Trophoblast cell (in vitro differentiated cells and primary cell): ENCODE measurements at regions not wholly inside any gene's neighbourhood (a gene's known extent, or its start where the extent isn't known, plus 50 kb on each side); places are given as distances from the start of the nearest gene placed in this dataset.

Source experiments
- DNase-seq, 2 donors: peaks; one replicate each; pipeline ENCODE4 v3.0.0-alpha.2; 2016
- H2AFZ ChIP-seq: 2 replicates; pipeline ENCODE4 v1.6.1; 2013; ENCODE audit warnings: low read length, moderate library complexity, mild to moderate bottlenecking; ENCODE audit not compliant: insufficient read depth, poor library complexity
- H2AK5ac ChIP-seq: 2 replicates; pipeline ENCODE4 v1.6.1; 2013; ENCODE audit warnings: mild to moderate bottlenecking, low read length
- H2BK120ac ChIP-seq: 2 replicates; pipeline ENCODE4 v1.6.1; 2013; ENCODE audit warnings: low read length, mild to moderate bottlenecking, moderate library complexity; ENCODE audit not compliant: insufficient read depth, poor library complexity
- H2BK12ac ChIP-seq: 2 replicates; pipeline ENCODE4 v1.6.1; 2013; ENCODE audit warnings: mild to moderate bottlenecking, low read length, moderate library complexity
- H2BK5ac ChIP-seq: 2 replicates; pipeline ENCODE4 v1.6.1; 2013; ENCODE audit warnings: low read length, low read depth, moderate library complexity, mild to moderate bottlenecking; ENCODE audit not compliant: poor library complexity
- H3K14ac ChIP-seq: 2 replicates; pipeline ENCODE4 v1.6.1; 2013; ENCODE audit warnings: mild to moderate bottlenecking, low read length
- H3K18ac ChIP-seq: 2 replicates; pipeline ENCODE4 v1.6.1; 2013; ENCODE audit warnings: mild to moderate bottlenecking, low read length
- H3K23ac ChIP-seq: 2 replicates; pipeline ENCODE4 v1.6.1; 2013; ENCODE audit warnings: low read length
- H3K27ac ChIP-seq: 2 replicates; pipeline ENCODE4 v1.5.1; 2013; ENCODE audit warnings: low read depth, mild to moderate bottlenecking, inconsistent platforms, low read length, moderate library complexity
- H3K27me3 ChIP-seq: 2 replicates; pipeline ENCODE4 v1.6.1; 2013; ENCODE audit warnings: inconsistent platforms, mild to moderate bottlenecking, low read length, moderate library complexity; ENCODE audit not compliant: insufficient read depth
- H3K36me3 ChIP-seq, 2 experiments: 1 replicate in 1 of 2; 2 replicates in 1 of 2; pipeline ENCODE4 v1.6.1; 2013; ENCODE audit warnings: low read length in 2 of 2, mild to moderate bottlenecking in 2 of 2, moderate library complexity in 1 of 2; ENCODE audit not compliant: insufficient read depth in 2 of 2, control insufficient read depth in 1 of 2
- H3K4ac ChIP-seq: 2 replicates; pipeline ENCODE4 v1.6.1; 2013; ENCODE audit warnings: low read depth, mild to moderate bottlenecking, low read length, moderate library complexity
- H3K4me1 ChIP-seq, 2 experiments: 1 replicate in 1 of 2; 2 replicates in 1 of 2; pipeline ENCODE4 v1.6.1; 2013; ENCODE audit warnings: low read length in 2 of 2, mild to moderate bottlenecking in 2 of 2, moderate library complexity in 1 of 2; ENCODE audit not compliant: insufficient read depth in 2 of 2, control insufficient read depth in 1 of 2
- H3K4me2 ChIP-seq: 2 replicates; pipeline ENCODE4 v1.6.1; 2013; ENCODE audit warnings: inconsistent platforms, mild to moderate bottlenecking, low read length, moderate library complexity
- H3K4me3 ChIP-seq: 2 replicates; pipeline ENCODE4 v1.5.1; 2013; ENCODE audit warnings: mild to moderate bottlenecking, low read depth, low read length, inconsistent platforms
- H3K79me1 ChIP-seq: one replicate; pipeline ENCODE4 v1.6.1; 2013; ENCODE audit warnings: low read length
- H3K79me2 ChIP-seq: 2 replicates; pipeline ENCODE4 v1.6.1; 2013; ENCODE audit warnings: low read length, mild to moderate bottlenecking; ENCODE audit not compliant: control insufficient read depth, insufficient read depth, poor library complexity
- H3K9ac ChIP-seq: 2 replicates; pipeline ENCODE4 v1.6.1; 2013; ENCODE audit warnings: mild to moderate bottlenecking, low read length
- H3K9me3 ChIP-seq: 2 replicates; pipeline ENCODE4 v1.6.1; 2013; ENCODE audit warnings: low read depth, mild to moderate bottlenecking, control low read depth, inconsistent platforms, low read length; ENCODE audit not compliant: insufficient read depth
- H4K12ac ChIP-seq: 2 replicates; pipeline ENCODE4 v1.6.1; 2013; ENCODE audit warnings: low read depth, mild to moderate bottlenecking, low read length, moderate library complexity
- H4K8ac ChIP-seq: 2 replicates; pipeline ENCODE4 v1.6.1; 2013; ENCODE audit warnings: low read depth, mild to moderate bottlenecking, low read length, moderate library complexity
- H4K91ac ChIP-seq: one replicate; pipeline ENCODE4 v1.6.1; 2013; ENCODE audit warnings: low read depth, mild to moderate bottlenecking, low read length, moderate library complexity
- WGBS: extraction: QIAGEN DNeasy Blood & Tissue Kit; methylation state at CpG from one replicate; pipeline ENCODE4 v1.1.7; 2013; ENCODE audit warnings: missing lambda C conversion rate; ENCODE audit not compliant: insufficient read length, insufficient coverage; ENCODE audit errors: extremely low coverage; 5-methylcytosine and 5-hydroxymethylcytosine counted together

- no peak overlapping the region for H2AFZ ChIP-seq
- no peak overlapping the region for H3K27ac ChIP-seq
- H3K4me3 ChIP-seq: no peak overlapping the region
- no peak overlapping the region for H3K4ac ChIP-seq
- H3K9me3 ChIP-seq: no peaks in the 10 kb centered on the region
- no peak overlapping the region for H3K4me2 ChIP-seq
- H3K23ac ChIP-seq: no peak overlapping the region
- H3K79me2 ChIP-seq: peaks cover 2% of the 10 kb centered on the region
- H3K18ac ChIP-seq: no peak overlapping the region
- H3K14ac ChIP-seq: no peak overlapping the region
- H2AK5ac ChIP-seq: no peak overlapping the region
- H3K9ac ChIP-seq: no peak overlapping the region
- H2BK5ac ChIP-seq: no peak overlapping the region
- DNase-seq: no peak
- no peaks in the 10 kb centered on the region for H3K36me3 ChIP-seq
- no peaks in the 10 kb centered on the region for H3K4me1 ChIP-seq
- H4K12ac ChIP-seq: no peak overlapping the region
- WGBS: no CpG with 5 or more reads among the region's 3 CpGs
- no peak overlapping the region for H2BK12ac ChIP-seq
- H3K27me3 ChIP-seq: no peaks in the 10 kb centered on the region
- no peak overlapping the region for H4K91ac ChIP-seq
- no peak overlapping the region for H2BK120ac ChIP-seq
- H3K79me1 ChIP-seq: peaks cover 3% of the 10 kb centered on the region
- no peak overlapping the region for H4K8ac ChIP-seq
These were observed 98.2 kb upstream of the STK39 start for GRCh38 chr2:168345601-168346000.

GRCh38 chr2:168346725-168347477, 99.5 kb upstream of the STK39 start:
- no peak overlapping the region for H2AK5ac ChIP-seq
- WGBS: no CpG with 5 or more reads among the region's 13 CpGs

GRCh38 chr2:168348076-168348475, 100.7 kb upstream of the STK39 start:
- H2AK5ac ChIP-seq: no peak overlapping the region
- H4K12ac ChIP-seq: no peak overlapping the region
- H3K4me2 ChIP-seq: no peak overlapping the region
- no peak overlapping the region for H3K27ac ChIP-seq
- no peaks in the 10 kb centered on the region for H3K4me1 ChIP-seq
- no peaks in the 10 kb centered on the region for H3K27me3 ChIP-seq
- H2AFZ ChIP-seq: no peak overlapping the region
- no peak overlapping the region for H3K4ac ChIP-seq
- H2BK120ac ChIP-seq: no peak overlapping the region
- H2BK12ac ChIP-seq: no peak overlapping the region
- H2BK5ac ChIP-seq: no peak overlapping the region
- no peaks in the 10 kb centered on the region for H3K36me3 ChIP-seq
- H3K79me2 ChIP-seq: peaks cover 2% of the 10 kb centered on the region
- no peak overlapping the region for H3K14ac ChIP-seq
- peaks cover 3% of the 10 kb centered on the region for H3K79me1 ChIP-seq
- DNase-seq: peak; percentile 21 to 45
- H3K9me3 ChIP-seq: no peaks in the 10 kb centered on the region
- no peak overlapping the region for H4K91ac ChIP-seq
- H4K8ac ChIP-seq: no peak overlapping the region
- H3K9ac ChIP-seq: no peak overlapping the region
- H3K23ac ChIP-seq: no peak overlapping the region
- no peak overlapping the region for H3K18ac ChIP-seq
- no peak overlapping the region for H3K4me3 ChIP-seq
- no CpG with 5 or more reads among the region's 2 CpGs for WGBS

More at GRCh38 chr2:168346725-168347477, 99.5 kb upstream of the STK39 start:
- H3K27ac ChIP-seq: no peak overlapping the region
- peak overlapping the region; percentile 87 for H4K8ac ChIP-seq
- H3K4me2 ChIP-seq: peak overlapping the region; percentile 69
- no peaks in the 10 kb centered on the region for H3K9me3 ChIP-seq
- no peak overlapping the region for H3K23ac ChIP-seq
- peak overlapping the region; percentile 77 for H2BK12ac ChIP-seq
- H3K79me2 ChIP-seq: peaks cover 2% of the 10 kb centered on the region
- no peaks in the 10 kb centered on the region for H3K36me3 ChIP-seq
- H3K79me1 ChIP-seq: peaks cover 3% of the 10 kb centered on the region
- peak overlapping the region; percentile 78 for H2BK5ac ChIP-seq
- H3K4ac ChIP-seq: peak overlapping the region; percentile 82
- peak overlapping the region; percentile 77 for H3K9ac ChIP-seq
- H2BK120ac ChIP-seq: peak overlapping the region; percentile 85
- peak; percentile 39 to 80 for DNase-seq
- peak overlapping the region; percentile 95 for H2AFZ ChIP-seq
- peak overlapping the region; percentile 66 for H4K91ac ChIP-seq
- H4K12ac ChIP-seq: peak overlapping the region; percentile 97
- peak overlapping the region; percentile 73 for H3K14ac ChIP-seq
- no peaks in the 10 kb centered on the region for H3K4me1 ChIP-seq
- no peaks in the 10 kb centered on the region for H3K27me3 ChIP-seq
- H3K18ac ChIP-seq: peak overlapping the region; percentile 56
- peak overlapping the region; percentile 63 for H3K4me3 ChIP-seq

- Histone ChIP-seq H3K4me3 (no peak overlapping the region), H4K8ac (no peak overlapping the region), H3K4me2 (no peak overlapping the region), H4K91ac (no peak overlapping the region), H2BK120ac (no peak overlapping the region), H3K79me1 (peaks cover 3% of the 10 kb centered on the region), H3K23ac (no peak overlapping the region), H3K9me3 (no peaks in the 10 kb centered on the region), H3K27me3 (no peaks in the 10 kb centered on the region), H3K14ac (no peak overlapping the region), H3K4me1 (no peaks in the 10 kb centered on the region), H3K79me2 (peaks cover 2% of the 10 kb centered on the region), H3K36me3 (no peaks in the 10 kb centered on the region), H2AK5ac (no peak overlapping the region), H3K27ac (no peak overlapping the region), H3K18ac (no peak overlapping the region), H3K9ac (no peak overlapping the region), H2AFZ (no peak overlapping the region), H2BK12ac (no peak overlapping the region), H4K12ac (no peak overlapping the region), H3K4ac (no peak overlapping the region), H2BK5ac (no peak overlapping the region)
- WGBS: no CpG with 5 or more reads among the region's 2 CpGs
- DNase-seq: no peak
These were observed 103.0 kb upstream of the STK39 start for GRCh38 chr2:168350380-168350779.
